ENCODE measurements at regions not wholly inside any gene's neighbourhood (a gene's known extent, or its start where the extent isn't known, plus 50 kb on each side); places are given as distances from the start of the nearest gene placed in this dataset.

- DNase-seq = no peak
- H3K4ac ChIP-seq (ENCODE audit: low read depth in 1 of 2, low read length in 2 of 2) = no peak overlapping the region
- no peak overlapping the region for H2BK120ac ChIP-seq (ENCODE audit: low read depth, low read length)
- H3K4me1 ChIP-seq (ENCODE audit: control insufficient read depth, insufficient read depth, low read depth, low read length) = no peaks in the 10 kb centered on the region
- H2BK5ac ChIP-seq (ENCODE audit: low read depth, low read length, poor library complexity, severe bottlenecking) = no peak overlapping the region
- no peak overlapping the region for H4K91ac ChIP-seq (ENCODE audit: low read length)
- no peaks in the 10 kb centered on the region for H3K79me1 ChIP-seq (replicated peaks; ENCODE audit: low read length, poor library complexity, severe bottlenecking)
- H3K36me3 ChIP-seq (ENCODE audit: control insufficient read depth in 1 of 2, insufficient read depth in 2 of 2, low read depth in 1 of 2, low read length in 2 of 2) = no peaks in the 10 kb centered on the region
- no peak overlapping the region for H3K9ac ChIP-seq (ENCODE audit: low read length)
- H2AK5ac ChIP-seq (ENCODE audit: low read length, severe bottlenecking) = no peak overlapping the region
- no peak overlapping the region for H3K23ac ChIP-seq (ENCODE audit: low read length in 2 of 2)
- H2BK15ac ChIP-seq (ENCODE audit: low read depth, poor library complexity, severe bottlenecking) = no peak overlapping the region
- H3K14ac ChIP-seq (ENCODE audit: low read length in 2 of 2) = no peak overlapping the region
- no peaks in the 10 kb centered on the region for H3K9me3 ChIP-seq (ENCODE audit: control insufficient read depth, low read length)
- no peak overlapping the region for H2AFZ ChIP-seq (ENCODE audit: low read depth, low read length)
- no peak overlapping the region for H2BK12ac ChIP-seq (ENCODE audit: low read length in 2 of 2)
- H3K4me3 ChIP-seq (ENCODE audit: insufficient read depth in 1 of 2, low read depth in 1 of 2, low read length in 2 of 2) = no peak overlapping the region
- 89% methylated on average over 8 of the region's 8 CpGs for WGBS
- no peak overlapping the region for H4K8ac ChIP-seq (ENCODE audit: low read length)
- no peak overlapping the region for H3K18ac ChIP-seq (ENCODE audit: low read depth in 1 of 2, low read length in 2 of 2)
- no peak overlapping the region for H3K4me2 ChIP-seq (ENCODE audit: low read length, poor library complexity, severe bottlenecking)
- H3K27ac ChIP-seq (ENCODE audit: low read length, poor library complexity, severe bottlenecking) = no peak overlapping the region
- H3K27me3 ChIP-seq (ENCODE audit: control insufficient read depth in 1 of 2, insufficient read depth in 1 of 2, low read length in 2 of 2) = peaks cover 10 to 58% of the 10 kb centered on the region in 2 experiments
Measured at GRCh38 chr6:166774292-166774691, 147.2 kb upstream of the RPS6KA2 start.

DNA sequence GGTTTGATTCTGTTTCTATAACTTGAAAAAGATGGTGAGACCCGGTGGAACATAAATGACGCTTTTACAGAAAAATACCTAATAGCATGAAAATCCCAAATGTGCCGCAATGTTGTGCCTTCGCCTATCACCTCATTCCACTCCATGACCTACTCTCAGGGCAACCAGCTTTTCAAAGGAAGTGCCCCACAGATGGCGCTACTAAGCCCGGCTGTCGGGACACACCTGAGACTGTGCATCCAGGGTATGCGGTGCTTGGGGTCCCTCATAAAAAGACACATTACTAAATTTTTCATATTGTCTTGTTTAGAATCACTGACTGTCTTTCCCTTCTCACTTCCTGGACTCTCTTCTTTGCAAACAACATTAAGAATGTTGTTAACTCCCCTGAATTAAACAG lies 145.5 kb upstream of the RPS6KA2 start:
- Histone ChIP-seq H3K23ac (ENCODE audit: low read length in 2 of 2) (no peak overlapping the region), H3K79me1 (replicated peaks; ENCODE audit: low read length, poor library complexity, severe bottlenecking) (no peaks in the 10 kb centered on the region), H2BK15ac (ENCODE audit: low read depth, poor library complexity, severe bottlenecking) (no peak overlapping the region), H3K14ac (ENCODE audit: low read length in 2 of 2) (no peak overlapping the region), H4K8ac (ENCODE audit: low read length) (no peak overlapping the region), H3K36me3 (ENCODE audit: control insufficient read depth in 1 of 2, insufficient read depth in 2 of 2, low read depth in 1 of 2, low read length in 2 of 2) (no peaks in the 10 kb centered on the region), H3K9ac (ENCODE audit: low read length) (no peak overlapping the region), H3K27me3 (ENCODE audit: control insufficient read depth in 1 of 2, insufficient read depth in 1 of 2, low read length in 2 of 2) (peaks cover 10 to 53% of the 10 kb centered on the region in 2 experiments), H3K4me1 (ENCODE audit: control insufficient read depth, insufficient read depth, low read depth, low read length) (no peaks in the 10 kb centered on the region), H3K4me3 (ENCODE audit: insufficient read depth in 1 of 2, low read depth in 1 of 2, low read length in 2 of 2) (no peak overlapping the region), H2AFZ (ENCODE audit: low read depth, low read length) (no peak overlapping the region), H3K4me2 (ENCODE audit: low read length, poor library complexity, severe bottlenecking) (no peak overlapping the region), H3K18ac (ENCODE audit: low read depth in 1 of 2, low read length in 2 of 2) (no peak overlapping the region), H3K9me3 (ENCODE audit: control insufficient read depth, low read length) (no peaks in the 10 kb centered on the region), H4K91ac (ENCODE audit: low read length) (no peak overlapping the region), H2BK5ac (ENCODE audit: low read depth, low read length, poor library complexity, severe bottlenecking) (no peak overlapping the region), H2BK12ac (ENCODE audit: low read length in 2 of 2) (no peak overlapping the region), H3K4ac (ENCODE audit: low read depth in 1 of 2, low read length in 2 of 2) (no peak overlapping the region), H3K27ac (ENCODE audit: low read length, poor library complexity, severe bottlenecking) (no peak overlapping the region), H2BK120ac (ENCODE audit: low read depth, low read length) (no peak overlapping the region), H2AK5ac (ENCODE audit: low read length, severe bottlenecking) (no peak overlapping the region)
- DNase-seq = no peak
- 67% methylated on average over 8 of the region's 8 CpGs for WGBS

GRCh38 chr6:166771701-166772100 lies 144.7 kb upstream of the RPS6KA2 start:
- Histone ChIP-seq H3K18ac (ENCODE audit: low read depth in 1 of 2, low read length in 2 of 2) (no peak overlapping the region), H4K91ac (ENCODE audit: low read length) (no peak overlapping the region), H2AK5ac (ENCODE audit: low read length, severe bottlenecking) (no peak overlapping the region), H2BK120ac (ENCODE audit: low read depth, low read length) (no peak overlapping the region), H3K36me3 (ENCODE audit: control insufficient read depth in 1 of 2, insufficient read depth in 2 of 2, low read depth in 1 of 2, low read length in 2 of 2) (no peaks in the 10 kb centered on the region), H3K4me1 (ENCODE audit: control insufficient read depth, insufficient read depth, low read depth, low read length) (no peaks in the 10 kb centered on the region), H2BK5ac (ENCODE audit: low read depth, low read length, poor library complexity, severe bottlenecking) (no peak overlapping the region), H3K9ac (ENCODE audit: low read length) (no peak overlapping the region), H2BK15ac (ENCODE audit: low read depth, poor library complexity, severe bottlenecking) (no peak overlapping the region), H2BK12ac (ENCODE audit: low read length in 2 of 2) (no peak overlapping the region), H3K27me3 (ENCODE audit: control insufficient read depth in 1 of 2, insufficient read depth in 1 of 2, low read length in 2 of 2) (peaks cover 9 to 47% of the 10 kb centered on the region in 2 experiments), H3K4ac (ENCODE audit: low read depth in 1 of 2, low read length in 2 of 2) (no peak overlapping the region), H3K4me3 (ENCODE audit: insufficient read depth in 1 of 2, low read depth in 1 of 2, low read length in 2 of 2) (no peak overlapping the region), H3K9me3 (ENCODE audit: control insufficient read depth, low read length) (no peaks in the 10 kb centered on the region), H3K27ac (ENCODE audit: low read length, poor library complexity, severe bottlenecking) (no peak overlapping the region), H3K23ac (ENCODE audit: low read length in 2 of 2) (no peak overlapping the region), H3K14ac (ENCODE audit: low read length in 2 of 2) (no peak overlapping the region), H4K8ac (ENCODE audit: low read length) (no peak overlapping the region), H3K4me2 (ENCODE audit: low read length, poor library complexity, severe bottlenecking) (no peak overlapping the region), H3K79me1 (replicated peaks; ENCODE audit: low read length, poor library complexity, severe bottlenecking) (no peaks in the 10 kb centered on the region), H2AFZ (ENCODE audit: low read depth, low read length) (no peak overlapping the region)
- WGBS = 95% methylated on average over 13 of the region's 13 CpGs
- DNase-seq = no peak

- H3K9me3 ChIP-seq (ENCODE audit: control insufficient read depth, low read length) = no peaks in the 10 kb centered on the region
- no peak overlapping the region for H3K27ac ChIP-seq (ENCODE audit: low read length, poor library complexity, severe bottlenecking)
- 88% methylated on average over 18 of the region's 19 CpGs for WGBS
Measured at GRCh38 chr6:166770216-166771116, 143.4 kb upstream of the RPS6KA2 start.

More at GRCh38 chr6:166770216-166771116, 143.4 kb upstream of the RPS6KA2 start:
- no peak overlapping the region for H3K4me2 ChIP-seq (ENCODE audit: low read length, poor library complexity, severe bottlenecking)
- H3K27me3 ChIP-seq (ENCODE audit: control insufficient read depth in 1 of 2, insufficient read depth in 1 of 2, low read length in 2 of 2) = peaks cover 6 to 35% of the 10 kb centered on the region in 2 experiments
- H3K23ac ChIP-seq (ENCODE audit: low read length in 2 of 2) = no peak overlapping the region
- H2BK15ac ChIP-seq (ENCODE audit: low read depth, poor library complexity, severe bottlenecking) = no peak overlapping the region
- no peak overlapping the region for H3K9ac ChIP-seq (ENCODE audit: low read length)
- H2AFZ ChIP-seq (ENCODE audit: low read depth, low read length) = no peak overlapping the region
- no peak overlapping the region for H3K4me3 ChIP-seq (ENCODE audit: insufficient read depth in 1 of 2, low read depth in 1 of 2, low read length in 2 of 2)
- no peaks in the 10 kb centered on the region for H3K36me3 ChIP-seq (ENCODE audit: control insufficient read depth in 1 of 2, insufficient read depth in 2 of 2, low read depth in 1 of 2, low read length in 2 of 2)
- H2BK5ac ChIP-seq (ENCODE audit: low read depth, low read length, poor library complexity, severe bottlenecking) = no peak overlapping the region
- no peaks in the 10 kb centered on the region for H3K4me1 ChIP-seq (ENCODE audit: control insufficient read depth, insufficient read depth, low read depth, low read length)
- H2AK5ac ChIP-seq (ENCODE audit: low read length, severe bottlenecking) = no peak overlapping the region
- no peak overlapping the region for H3K4ac ChIP-seq (ENCODE audit: low read depth in 1 of 2, low read length in 2 of 2)
- H3K79me1 ChIP-seq (replicated peaks; ENCODE audit: low read length, poor library complexity, severe bottlenecking) = no peaks in the 10 kb centered on the region
- no peak for DNase-seq
- no peak overlapping the region for H3K18ac ChIP-seq (ENCODE audit: low read depth in 1 of 2, low read length in 2 of 2)
- no peak overlapping the region for H2BK12ac ChIP-seq (ENCODE audit: low read length in 2 of 2)
- no peak overlapping the region for H3K14ac ChIP-seq (ENCODE audit: low read length in 2 of 2)
- no peak overlapping the region for H2BK120ac ChIP-seq (ENCODE audit: low read depth, low read length)
- no peak overlapping the region for H4K8ac ChIP-seq (ENCODE audit: low read length)
- no peak overlapping the region for H4K91ac ChIP-seq (ENCODE audit: low read length)

All from mesenchymal stem cell (in vitro differentiated cells and primary cell).